ENCODE measurements at regions not wholly inside any gene's neighbourhood (a gene's known extent, or its start where the extent isn't known, plus 50 kb on each side); places are given as distances from the start of the nearest gene placed in this dataset.

DNA sequence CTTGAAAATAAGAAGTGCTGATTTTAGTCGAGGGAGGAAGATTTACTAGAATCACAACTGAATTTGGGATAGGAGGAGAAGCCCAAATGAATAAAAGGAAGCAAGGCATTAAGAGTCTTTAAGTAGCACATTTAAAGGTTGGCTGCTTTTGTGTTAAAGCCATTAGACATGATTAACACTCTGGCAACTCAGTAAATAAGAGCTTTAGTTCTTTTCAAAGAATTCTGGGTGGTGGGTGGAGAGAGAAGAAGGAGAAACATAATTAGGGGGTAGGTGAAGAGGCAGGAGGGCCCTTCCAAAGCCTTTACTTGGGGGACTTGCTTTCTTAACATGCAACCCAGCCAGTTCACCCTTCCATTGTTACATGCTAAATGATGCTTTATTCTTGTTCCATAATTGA, 284.6 kb upstream of the SEL1L start:
- Histone ChIP-seq H3K27ac (ENCODE audit: low read depth) (no peak overlapping the region), H3K27me3 (ENCODE audit: insufficient read depth) (no peaks in the 10 kb centered on the region), H3K4me3 (no peak overlapping the region), H2AFZ (peak overlapping the region; percentile 82; the same call in 1 of the 2 replicates), H3K36me3 (ENCODE audit: insufficient read depth) (peaks cover 9% of the 10 kb centered on the region; the same call in 1 of the 2 replicates), H3K4me1 (ENCODE audit: insufficient read depth) (peaks cover 13% of the 10 kb centered on the region; the same call in 1 of the 2 replicates), H3F3A (replicated peaks; ENCODE audit: low read depth) (no peaks in the 10 kb centered on the region), H3K79me2 (replicated peaks; ENCODE audit: insufficient read depth) (no peaks in the 10 kb centered on the region), H3K4me2 (no peak overlapping the region), H4K20me1 (replicated peaks; ENCODE audit: insufficient read depth) (no peaks in the 10 kb centered on the region), H3K9me2 (ENCODE audit: insufficient read depth) (peaks cover 6% of the 10 kb centered on the region)
- Mint-ChIP-seq H3K27ac (no peak overlapping the region), H3K27me3 (ENCODE audit: insufficient read depth, low read depth, poor library complexity) (peaks cover 1% of the 10 kb centered on the region), H3K4me3 (no peak overlapping the region), H3K4me1 (no peaks in the 10 kb centered on the region), H3K9me3 (peaks cover 88% of the 10 kb centered on the region), H3K36me3 (ENCODE audit: low read depth) (peaks cover 17% of the 10 kb centered on the region)
- no peak for DNase-seq (ENCODE audit: low spot score)
- ATAC-seq = no peak
- TF ChIP-seq, protein P1, sequence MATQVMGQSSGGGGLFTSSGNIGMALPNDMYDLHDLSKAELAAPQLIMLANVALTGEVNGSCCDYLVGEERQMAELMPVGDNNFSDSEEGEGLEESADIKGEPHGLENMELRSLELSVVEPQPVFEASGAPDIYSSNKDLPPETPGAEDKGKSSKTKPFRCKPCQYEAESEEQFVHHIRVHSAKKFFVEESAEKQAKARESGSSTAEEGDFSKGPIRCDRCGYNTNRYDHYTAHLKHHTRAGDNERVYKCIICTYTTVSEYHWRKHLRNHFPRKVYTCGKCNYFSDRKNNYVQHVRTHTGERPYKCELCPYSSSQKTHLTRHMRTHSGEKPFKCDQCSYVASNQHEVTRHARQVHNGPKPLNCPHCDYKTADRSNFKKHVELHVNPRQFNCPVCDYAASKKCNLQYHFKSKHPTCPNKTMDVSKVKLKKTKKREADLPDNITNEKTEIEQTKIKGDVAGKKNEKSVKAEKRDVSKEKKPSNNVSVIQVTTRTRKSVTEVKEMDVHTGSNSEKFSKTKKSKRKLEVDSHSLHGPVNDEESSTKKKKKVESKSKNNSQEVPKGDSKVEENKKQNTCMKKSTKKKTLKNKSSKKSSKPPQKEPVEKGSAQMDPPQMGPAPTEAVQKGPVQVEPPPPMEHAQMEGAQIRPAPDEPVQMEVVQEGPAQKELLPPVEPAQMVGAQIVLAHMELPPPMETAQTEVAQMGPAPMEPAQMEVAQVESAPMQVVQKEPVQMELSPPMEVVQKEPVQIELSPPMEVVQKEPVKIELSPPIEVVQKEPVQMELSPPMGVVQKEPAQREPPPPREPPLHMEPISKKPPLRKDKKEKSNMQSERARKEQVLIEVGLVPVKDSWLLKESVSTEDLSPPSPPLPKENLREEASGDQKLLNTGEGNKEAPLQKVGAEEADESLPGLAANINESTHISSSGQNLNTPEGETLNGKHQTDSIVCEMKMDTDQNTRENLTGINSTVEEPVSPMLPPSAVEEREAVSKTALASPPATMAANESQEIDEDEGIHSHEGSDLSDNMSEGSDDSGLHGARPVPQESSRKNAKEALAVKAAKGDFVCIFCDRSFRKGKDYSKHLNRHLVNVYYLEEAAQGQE (IDR thresholded peaks at IDR 0.05; ENCODE audit: unreplicated experiment) = no peak
- no peak for TF ChIP-seq CREB1 (CRISPR knock-in tag; IDR thresholded peaks at IDR 0.05; ENCODE audit: low read depth)
- no peak for TF ChIP-seq POLR2AphosphoS5 (IDR thresholded peaks at IDR 0.05; ENCODE audit: low read depth)
- no peak for TF ChIP-seq JUNB (IDR thresholded peaks at IDR 0.05; ENCODE audit: unreplicated experiment)
- TF ChIP-seq NANOG (IDR thresholded peaks at IDR 0.05; ENCODE audit: borderline replicate concordance) = no peak; the same call in 1 of the 2 replicates
- TF ChIP-seq EZH2 (IDR thresholded peaks at IDR 0.05; ENCODE audit: low read depth, unreplicated experiment) = no peak

DNA sequence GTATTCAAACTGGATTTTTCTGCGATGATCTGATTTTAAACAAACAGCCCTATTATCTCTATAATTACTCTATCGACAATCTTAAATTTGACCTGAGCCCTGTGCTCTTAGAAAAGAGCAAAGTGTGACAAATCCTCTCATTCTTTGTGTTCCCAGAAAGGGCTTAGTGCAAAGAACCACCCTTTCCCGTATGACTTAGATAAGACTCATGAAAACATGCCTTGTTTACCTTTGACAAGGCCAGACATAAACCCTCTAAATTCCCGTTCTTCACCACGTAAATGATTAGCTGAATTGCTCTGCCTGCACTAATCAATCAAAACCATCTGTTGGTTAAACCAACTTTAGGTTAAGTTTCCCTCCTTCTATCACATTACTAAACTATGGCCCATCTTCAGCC, 285.7 kb upstream of the SEL1L start:
- no peak overlapping the region for H2AFZ ChIP-seq
- Mint-ChIP-seq H3K4me1 (no peaks in the 10 kb centered on the region), H3K27me3 (ENCODE audit: insufficient read depth, low read depth, poor library complexity) (peaks cover 1% of the 10 kb centered on the region), H3K27ac (no peak overlapping the region), H3K36me3 (ENCODE audit: low read depth) (peaks cover 23% of the 10 kb centered on the region), H3K9me3 (peaks cover 89% of the 10 kb centered on the region), H3K4me3 (no peak overlapping the region)
- peaks cover 9% of the 10 kb centered on the region; the same call in 1 of the 2 replicates for H3K36me3 ChIP-seq (ENCODE audit: insufficient read depth)
- peaks cover 6% of the 10 kb centered on the region for H3K9me2 ChIP-seq (ENCODE audit: insufficient read depth)
- no peaks in the 10 kb centered on the region for H3F3A ChIP-seq (replicated peaks; ENCODE audit: low read depth)
- H3K4me2 ChIP-seq = no peak overlapping the region
- H3K79me2 ChIP-seq (replicated peaks; ENCODE audit: insufficient read depth) = no peaks in the 10 kb centered on the region
- H3K27ac ChIP-seq (ENCODE audit: low read depth) = no peak overlapping the region
- H3K4me3 ChIP-seq = no peak overlapping the region
- H3K4me1 ChIP-seq (ENCODE audit: insufficient read depth) = peaks cover 13% of the 10 kb centered on the region; the same call in 1 of the 2 replicates
- ATAC-seq = no peak
- TF ChIP-seq NANOG (IDR thresholded peaks at IDR 0.05; ENCODE audit: borderline replicate concordance) (no peak), STAT1 (IDR thresholded peaks at IDR 0.05; ENCODE audit: unreplicated experiment) (no peak), CREB1 (CRISPR knock-in tag; IDR thresholded peaks at IDR 0.05; ENCODE audit: low read depth) (no peak), ZNF114 (CRISPR knock-in tag; IDR thresholded peaks at IDR 0.05) (no peak)
- TF ChIP-seq, protein P2, sequence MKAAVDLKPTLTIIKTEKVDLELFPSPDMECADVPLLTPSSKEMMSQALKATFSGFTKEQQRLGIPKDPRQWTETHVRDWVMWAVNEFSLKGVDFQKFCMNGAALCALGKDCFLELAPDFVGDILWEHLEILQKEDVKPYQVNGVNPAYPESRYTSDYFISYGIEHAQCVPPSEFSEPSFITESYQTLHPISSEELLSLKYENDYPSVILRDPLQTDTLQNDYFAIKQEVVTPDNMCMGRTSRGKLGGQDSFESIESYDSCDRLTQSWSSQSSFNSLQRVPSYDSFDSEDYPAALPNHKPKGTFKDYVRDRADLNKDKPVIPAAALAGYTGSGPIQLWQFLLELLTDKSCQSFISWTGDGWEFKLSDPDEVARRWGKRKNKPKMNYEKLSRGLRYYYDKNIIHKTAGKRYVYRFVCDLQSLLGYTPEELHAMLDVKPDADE (IDR thresholded peaks at IDR 0.05) = no peak
- TF ChIP-seq, protein P3, sequence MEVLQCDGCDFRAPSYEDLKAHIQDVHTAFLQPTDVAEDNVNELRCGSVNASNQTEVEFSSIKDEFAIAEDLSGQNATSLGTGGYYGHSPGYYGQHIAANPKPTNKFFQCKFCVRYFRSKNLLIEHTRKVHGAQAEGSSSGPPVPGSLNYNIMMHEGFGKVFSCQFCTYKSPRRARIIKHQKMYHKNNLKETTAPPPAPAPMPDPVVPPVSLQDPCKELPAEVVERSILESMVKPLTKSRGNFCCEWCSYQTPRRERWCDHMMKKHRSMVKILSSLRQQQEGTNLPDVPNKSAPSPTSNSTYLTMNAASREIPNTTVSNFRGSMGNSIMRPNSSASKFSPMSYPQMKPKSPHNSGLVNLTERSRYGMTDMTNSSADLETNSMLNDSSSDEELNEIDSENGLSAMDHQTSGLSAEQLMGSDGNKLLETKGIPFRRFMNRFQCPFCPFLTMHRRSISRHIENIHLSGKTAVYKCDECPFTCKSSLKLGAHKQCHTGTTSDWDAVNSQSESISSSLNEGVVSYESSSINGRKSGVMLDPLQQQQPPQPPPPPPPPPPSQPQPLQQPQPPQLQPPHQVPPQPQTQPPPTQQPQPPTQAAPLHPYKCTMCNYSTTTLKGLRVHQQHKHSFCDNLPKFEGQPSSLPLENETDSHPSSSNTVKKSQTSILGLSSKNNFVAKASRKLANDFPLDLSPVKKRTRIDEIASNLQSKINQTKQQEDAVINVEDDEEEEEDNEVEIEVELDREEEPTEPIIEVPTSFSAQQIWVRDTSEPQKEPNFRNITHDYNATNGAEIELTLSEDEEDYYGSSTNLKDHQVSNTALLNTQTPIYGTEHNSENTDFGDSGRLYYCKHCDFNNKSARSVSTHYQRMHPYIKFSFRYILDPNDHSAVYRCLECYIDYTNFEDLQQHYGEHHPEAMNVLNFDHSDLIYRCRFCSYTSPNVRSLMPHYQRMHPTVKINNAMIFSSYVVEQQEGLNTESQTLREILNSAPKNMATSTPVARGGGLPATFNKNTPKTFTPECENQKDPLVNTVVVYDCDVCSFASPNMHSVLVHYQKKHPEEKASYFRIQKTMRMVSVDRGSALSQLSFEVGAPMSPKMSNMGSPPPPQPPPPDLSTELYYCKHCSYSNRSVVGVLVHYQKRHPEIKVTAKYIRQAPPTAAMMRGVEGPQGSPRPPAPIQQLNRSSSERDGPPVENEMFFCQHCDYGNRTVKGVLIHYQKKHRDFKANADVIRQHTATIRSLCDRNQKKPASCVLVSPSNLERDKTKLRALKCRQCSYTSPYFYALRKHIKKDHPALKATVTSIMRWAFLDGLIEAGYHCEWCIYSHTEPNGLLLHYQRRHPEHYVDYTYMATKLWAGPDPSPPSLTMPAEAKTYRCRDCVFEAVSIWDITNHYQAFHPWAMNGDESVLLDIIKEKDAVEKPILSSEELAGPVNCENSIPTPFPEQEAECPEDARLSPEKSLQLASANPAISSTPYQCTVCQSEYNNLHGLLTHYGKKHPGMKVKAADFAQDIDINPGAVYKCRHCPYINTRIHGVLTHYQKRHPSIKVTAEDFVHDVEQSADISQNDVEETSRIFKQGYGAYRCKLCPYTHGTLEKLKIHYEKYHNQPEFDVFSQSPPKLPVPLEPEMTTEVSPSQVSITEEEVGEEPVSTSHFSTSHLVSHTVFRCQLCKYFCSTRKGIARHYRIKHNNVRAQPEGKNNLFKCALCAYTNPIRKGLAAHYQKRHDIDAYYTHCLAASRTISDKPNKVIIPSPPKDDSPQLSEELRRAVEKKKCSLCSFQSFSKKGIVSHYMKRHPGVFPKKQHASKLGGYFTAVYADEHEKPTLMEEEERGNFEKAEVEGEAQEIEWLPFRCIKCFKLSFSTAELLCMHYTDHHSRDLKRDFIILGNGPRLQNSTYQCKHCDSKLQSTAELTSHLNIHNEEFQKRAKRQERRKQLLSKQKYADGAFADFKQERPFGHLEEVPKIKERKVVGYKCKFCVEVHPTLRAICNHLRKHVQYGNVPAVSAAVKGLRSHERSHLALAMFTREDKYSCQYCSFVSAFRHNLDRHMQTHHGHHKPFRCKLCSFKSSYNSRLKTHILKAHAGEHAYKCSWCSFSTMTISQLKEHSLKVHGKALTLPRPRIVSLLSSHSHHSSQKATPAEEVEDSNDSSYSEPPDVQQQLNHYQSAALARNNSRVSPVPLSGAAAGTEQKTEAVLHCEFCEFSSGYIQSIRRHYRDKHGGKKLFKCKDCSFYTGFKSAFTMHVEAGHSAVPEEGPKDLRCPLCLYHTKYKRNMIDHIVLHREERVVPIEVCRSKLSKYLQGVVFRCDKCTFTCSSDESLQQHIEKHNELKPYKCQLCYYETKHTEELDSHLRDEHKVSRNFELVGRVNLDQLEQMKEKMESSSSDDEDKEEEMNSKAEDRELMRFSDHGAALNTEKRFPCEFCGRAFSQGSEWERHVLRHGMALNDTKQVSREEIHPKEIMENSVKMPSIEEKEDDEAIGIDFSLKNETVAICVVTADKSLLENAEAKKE (CRISPR knock-in tag; IDR thresholded peaks at IDR 0.05) = no peak
- no peaks in the 10 kb centered on the region for H4K20me1 ChIP-seq (replicated peaks; ENCODE audit: insufficient read depth)
- no peak for DNase-seq (ENCODE audit: low spot score)
- no peaks in the 10 kb centered on the region for H3K27me3 ChIP-seq (ENCODE audit: insufficient read depth)

All from GM23338 (cell line).